ENCODE measurements at regions not wholly inside any gene's neighbourhood (a gene's known extent, or its start where the extent isn't known, plus 50 kb on each side); places are given as distances from the start of the nearest gene placed in this dataset.
"Not testable (repeated sequence)": the region's sequence is repeated elsewhere in the genome, so short reads cannot be mapped to it uniquely, and the experiment has no call there.

- no peak for DNase-seq
Observed at GRCh38 chr1:197985351-197985750, 68.2 kb downstream of the LHX9 start.

- no peak for DNase-seq
Observed at GRCh38 chr1:197986817-197987216, 69.6 kb downstream of the LHX9 start.

DNA sequence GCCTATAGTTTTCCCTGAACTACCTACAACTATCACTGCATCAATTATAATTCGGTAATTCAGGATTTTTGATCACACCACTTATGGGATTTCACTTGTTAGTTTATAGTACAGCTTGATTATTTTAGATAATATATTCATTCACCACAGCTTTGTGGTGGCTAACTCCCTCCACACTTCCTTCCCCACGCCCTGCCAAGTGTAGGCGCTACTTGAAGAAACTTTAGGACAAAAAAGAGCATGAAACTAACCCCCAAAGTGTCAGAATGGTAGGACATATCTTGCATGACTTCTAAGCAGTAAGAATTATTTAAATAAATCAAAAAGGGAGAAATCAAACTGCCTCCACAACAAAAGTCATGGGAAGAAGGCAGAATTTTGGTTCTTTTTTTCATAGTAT, 70.1 kb downstream of the LHX9 start:
- DNase-seq: no peak

DNA sequence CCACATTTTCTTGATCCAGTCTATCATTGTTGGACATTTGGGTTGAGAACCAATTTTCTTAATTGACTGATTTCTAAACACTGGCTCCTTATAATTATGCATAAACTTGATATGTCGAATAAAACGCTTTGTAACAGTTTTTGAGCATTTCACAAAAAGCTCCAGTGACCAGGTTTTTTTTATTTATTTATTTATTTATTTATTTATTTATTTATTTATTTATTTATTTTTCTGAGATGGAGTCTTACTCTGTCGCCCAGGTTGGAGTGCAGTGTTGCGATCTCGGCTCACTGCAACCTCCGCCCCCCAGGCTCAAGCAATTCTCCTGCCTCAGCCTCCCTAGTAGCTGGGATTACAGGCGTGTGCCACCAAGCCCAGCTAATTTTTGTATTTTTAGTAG, 71.4 kb downstream of the LHX9 start:
- DNase-seq: not testable (repeated sequence)

DNA sequence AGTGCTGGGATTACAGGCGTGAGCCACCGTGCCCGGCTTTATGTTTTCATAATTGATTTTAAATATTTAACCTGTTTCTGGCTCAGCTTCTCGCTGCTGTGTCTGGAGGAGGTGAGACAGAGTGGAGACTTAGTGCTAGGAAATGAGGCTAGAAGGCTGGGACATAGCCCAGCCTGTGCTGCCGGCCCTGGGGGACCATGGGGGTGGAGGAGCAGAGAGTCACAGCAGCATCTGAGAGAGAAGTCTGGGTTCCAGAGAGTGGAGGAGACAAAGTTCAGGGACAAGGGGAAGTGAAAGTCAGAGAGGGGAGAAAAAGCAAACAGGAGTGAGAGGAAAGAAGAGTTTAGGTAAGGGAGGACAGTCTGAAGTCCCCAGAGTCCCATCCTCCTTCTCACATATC, 71.9 kb downstream of the LHX9 start:
- DNase-seq: no peak

GRCh38 chr1:197991594-197991993, 74.4 kb downstream of the LHX9 start:
- no peak for DNase-seq

DNA sequence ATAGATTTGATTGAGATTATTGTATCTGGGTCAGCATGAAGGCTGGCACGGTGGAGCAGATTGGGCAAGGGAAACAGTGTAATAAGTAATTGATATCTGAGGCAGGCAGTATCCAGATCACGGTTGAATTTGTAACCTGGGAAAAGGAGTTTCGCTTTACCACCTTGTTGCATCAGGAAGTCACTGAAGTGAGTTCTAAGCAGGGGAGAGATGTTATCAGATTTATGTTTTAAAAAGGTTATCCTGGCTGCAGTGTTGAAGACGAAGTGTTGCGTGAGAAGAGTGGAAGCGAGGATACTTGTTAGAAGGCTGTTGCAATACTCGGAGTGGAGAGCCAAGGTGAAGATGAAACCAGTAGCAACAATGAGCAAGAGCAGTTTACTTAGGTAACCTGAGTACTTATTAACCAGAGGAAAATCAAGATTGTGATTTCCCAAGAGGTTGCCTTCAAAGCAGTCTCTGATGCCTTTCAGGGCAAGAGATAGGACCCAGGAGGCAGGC, 77.8 kb downstream of the LHX9 start:
- no peak for DNase-seq

DNA sequence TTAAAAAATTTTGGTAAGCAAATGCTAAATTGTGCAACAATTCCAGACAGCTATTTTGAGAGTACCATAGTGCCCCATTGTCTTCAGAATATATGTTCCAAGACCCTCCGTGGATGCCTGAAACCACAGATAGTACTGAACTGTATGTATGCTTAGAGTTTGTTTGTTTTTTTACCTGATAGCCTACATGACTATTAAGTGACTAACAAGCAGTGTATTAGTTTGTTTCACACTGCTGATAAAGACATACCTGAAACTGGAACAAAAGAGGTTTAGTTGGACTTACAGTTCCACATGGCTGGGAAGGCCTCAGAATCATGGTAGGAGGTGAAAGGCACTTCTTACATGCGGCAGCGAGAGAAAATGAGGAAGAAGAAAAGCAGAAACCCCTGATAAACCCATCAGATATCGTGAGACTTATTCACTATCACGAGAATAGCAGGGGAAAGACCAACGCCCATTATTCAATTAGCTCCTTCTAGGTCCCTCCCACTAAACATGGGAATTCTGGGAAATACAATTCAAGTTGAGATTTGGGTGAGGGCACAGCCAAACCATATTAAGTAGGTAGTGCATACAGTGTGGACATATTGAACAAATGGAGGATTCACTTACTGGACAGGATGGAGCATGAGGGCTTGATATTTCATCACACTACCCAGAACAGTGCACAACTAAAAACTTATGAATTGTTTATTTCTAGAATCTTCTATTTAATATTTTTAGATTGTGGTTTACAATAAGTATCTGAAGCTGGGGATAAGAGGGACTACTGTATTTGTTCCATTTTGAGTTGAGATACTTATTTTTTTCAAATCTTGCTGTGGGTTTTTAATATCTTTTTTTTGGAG, 78.5 kb downstream of the LHX9 start:
- no peak for DNase-seq

DNA sequence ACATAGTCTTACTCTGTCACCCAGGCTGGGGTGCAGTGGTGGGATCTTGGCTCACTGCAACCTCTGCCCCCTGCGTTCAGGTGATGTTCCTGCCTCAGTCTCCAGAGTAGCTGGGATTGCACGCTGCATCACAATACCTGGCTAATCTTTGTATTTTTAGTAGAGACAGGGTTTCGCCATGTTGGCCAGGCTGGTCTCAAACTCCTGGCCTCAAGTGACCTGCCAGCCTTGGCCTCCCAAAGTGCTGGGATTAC, 79.0 kb downstream of the LHX9 start:
- not testable (repeated sequence) for DNase-seq

DNA sequence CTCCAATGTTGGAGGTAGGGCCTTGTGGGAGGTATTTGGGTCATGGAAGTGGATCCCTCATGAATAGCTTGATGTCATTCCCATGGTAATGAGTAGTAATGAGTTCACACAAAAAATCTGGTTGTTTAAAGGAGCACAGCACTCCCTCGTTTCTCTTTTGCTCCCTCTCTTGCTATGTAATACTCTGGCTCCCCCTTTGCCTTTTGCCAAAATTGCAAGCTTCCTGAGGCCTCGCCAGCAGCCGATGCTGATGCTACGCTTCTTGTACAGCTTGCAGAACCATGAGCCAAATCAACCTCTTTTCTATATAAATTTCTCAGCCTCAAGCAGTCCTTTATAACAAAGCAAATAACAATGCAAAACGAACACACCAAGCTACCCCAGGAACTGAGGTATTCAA, 80.9 kb downstream of the LHX9 start:
- DNase-seq: no peak

- no peak for DNase-seq
Observed at GRCh38 chr1:198001776-198002408, 84.7 kb downstream of the LHX9 start.

DNA sequence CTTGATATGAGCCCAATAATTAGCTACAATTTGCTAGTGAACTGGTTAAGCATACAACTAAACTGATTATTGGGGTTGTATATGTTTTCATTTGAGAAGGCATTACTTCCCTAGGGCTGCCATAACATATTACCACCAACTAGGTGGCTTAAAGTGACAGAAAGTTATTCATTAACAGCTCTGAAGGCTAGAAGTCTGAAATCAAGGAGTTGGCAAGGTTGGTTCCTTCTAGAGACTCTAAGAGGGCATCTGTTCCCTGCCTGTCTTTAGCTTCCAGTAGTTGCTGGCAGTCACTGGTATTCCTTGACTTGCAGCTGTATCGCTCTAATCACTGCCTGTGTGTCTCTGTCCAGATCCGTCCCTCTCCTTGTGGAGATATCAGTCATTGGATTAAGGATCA, 86.3 kb downstream of the LHX9 start:
- no peak for DNase-seq

DNA sequence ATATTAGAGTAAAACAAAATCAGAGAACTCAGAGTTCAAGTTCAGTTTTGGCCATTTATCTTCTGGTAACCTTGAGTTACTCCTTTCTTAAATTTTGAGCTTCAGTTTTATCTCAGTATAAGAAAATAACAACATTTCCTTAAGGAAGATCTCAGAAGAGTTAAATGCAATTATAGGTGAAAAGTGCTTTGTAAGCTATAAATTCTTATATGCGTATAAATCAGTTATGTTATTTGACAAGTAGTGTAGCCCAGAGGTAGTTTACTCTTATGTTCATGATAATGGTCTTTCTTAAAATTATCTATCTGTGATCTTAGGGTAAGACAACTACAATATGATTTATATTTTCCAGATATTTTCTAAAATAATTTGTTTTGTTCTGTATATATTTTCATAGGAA, 89.8 kb downstream of the LHX9 start:
- no peak for DNase-seq

GRCh38 chr1:198007687-198008607, 90.8 kb downstream of the LHX9 start:
- no peak for DNase-seq

GRCh38 chr1:198014355-198014754, 97.2 kb downstream of the LHX9 start:
- no peak for DNase-seq

DNA sequence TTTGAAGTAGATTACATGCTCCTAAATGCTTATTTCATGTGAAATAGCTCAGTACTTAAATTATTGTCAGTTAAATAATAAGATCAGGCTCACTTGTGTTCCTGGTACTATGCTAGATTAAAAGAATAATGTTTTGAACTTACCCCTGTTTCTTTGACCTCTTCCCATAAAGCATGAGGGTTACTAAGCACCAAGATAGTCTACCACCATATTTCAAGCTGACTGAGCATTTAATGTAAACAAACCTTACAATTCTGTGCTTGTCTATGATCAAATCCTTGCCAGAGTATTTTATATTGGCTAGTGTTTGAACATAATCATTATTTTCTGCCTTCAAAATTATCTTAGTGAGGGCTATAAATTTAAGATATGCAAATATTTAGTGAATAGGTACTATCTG, 98.1 kb downstream of the LHX9 start:
- no peak for DNase-seq

GRCh38 chr1:198018529-198018928, 101.4 kb downstream of the LHX9 start:
- DNase-seq: no peak

DNA sequence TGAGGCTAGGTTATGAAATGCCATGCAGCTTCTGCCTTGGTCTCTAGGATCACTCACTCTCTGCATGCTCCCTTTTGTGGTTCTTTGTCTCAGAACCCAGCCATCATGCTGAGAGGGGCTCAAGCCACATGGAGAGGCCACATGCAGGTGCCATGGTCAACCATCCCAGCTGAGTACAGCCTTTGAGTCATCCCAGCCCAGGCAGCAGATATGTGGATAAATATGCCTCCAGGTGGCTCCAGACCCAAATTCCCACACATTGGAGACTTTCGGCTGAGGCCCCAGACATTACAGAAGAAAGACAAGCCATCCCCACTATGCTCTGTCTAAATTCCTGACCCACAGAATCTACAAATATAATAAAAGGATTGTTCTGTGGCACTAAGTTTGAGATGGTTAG, 102.0 kb downstream of the LHX9 start:
- no peak for DNase-seq

GRCh38 chr1:198024336-198024735, 107.2 kb downstream of the LHX9 start:
- no peak for DNase-seq

DNA sequence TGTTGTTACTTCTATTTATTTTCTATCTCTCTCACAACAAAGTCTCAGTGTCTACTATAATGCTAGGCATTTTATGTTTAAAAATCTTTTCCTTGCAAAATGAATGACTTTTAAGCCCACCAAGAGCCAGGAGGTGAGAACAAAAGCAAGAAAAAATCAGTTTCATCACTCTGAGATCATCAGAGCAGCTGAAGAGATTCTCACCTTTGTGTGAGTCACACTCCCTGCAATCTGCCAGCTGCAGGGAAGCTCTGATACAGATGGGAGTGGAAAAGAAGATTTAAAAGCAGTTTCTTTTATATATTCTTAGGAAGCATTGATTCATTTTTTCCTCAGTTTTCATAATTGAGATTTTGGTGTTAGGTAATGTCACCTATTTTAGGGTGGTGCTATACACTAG, 107.6 kb downstream of the LHX9 start:
- no peak for DNase-seq

- DNase-seq: peak; percentile 3
Observed at GRCh38 chr1:198030682-198031081, 113.5 kb downstream of the LHX9 start.

GRCh38 chr1:198031086-198031485, 113.9 kb downstream of the LHX9 start:
- DNase-seq: no peak

- DNase-seq: no peak
Observed at GRCh38 chr1:198032668-198033067, 115.5 kb downstream of the LHX9 start.

Data from muscle of arm (tissue), 1 donor.